ENCODE measurements at regions not wholly inside any gene's neighbourhood (a gene's known extent, or its start where the extent isn't known, plus 50 kb on each side); places are given as distances from the start of the nearest gene placed in this dataset.
"Not testable (repeated sequence)": the region's sequence is repeated elsewhere in the genome, so short reads cannot be mapped to it uniquely, and the experiment has no call there.

GRCh38 chr12:107607464-107608392 is 77.9 kb upstream of the PWP1 start:
- DNase-seq: peak; percentile 17

- not testable (repeated sequence) for DNase-seq
These were observed 76.8 kb upstream of the PWP1 start for GRCh38 chr12:107608779-107609178.

- DNase-seq: no peak
These were observed 75.4 kb upstream of the PWP1 start for GRCh38 chr12:107610021-107610859.

- no peak for DNase-seq
These were observed 73.1 kb upstream of the PWP1 start for GRCh38 chr12:107612508-107612907.

- DNase-seq: no peak
These were observed 68.7 kb upstream of the PWP1 start for GRCh38 chr12:107616941-107617340.

GRCh38 chr12:107618106-107618505 is 67.5 kb upstream of the PWP1 start:
- no peak for DNase-seq

GRCh38 chr12:107619831-107620230 is 65.8 kb upstream of the PWP1 start:
- DNase-seq: no peak

GRCh38 chr12:107622001-107622400 is 63.6 kb upstream of the PWP1 start:
- DNase-seq: no peak

GRCh38 chr12:107624493-107624892 is 61.1 kb upstream of the PWP1 start:
- DNase-seq: no peak

- DNase-seq: no peak
These were observed 53.9 kb upstream of the PWP1 start for GRCh38 chr12:107631715-107632114.

- DNase-seq: no peak
These were observed 53.4 kb upstream of the PWP1 start for GRCh38 chr12:107632246-107632645.

GRCh38 chr12:107634530-107634929 is 51.1 kb upstream of the PWP1 start:
- no peak for DNase-seq

GRCh38 chr12:107635139-107635538 is 50.5 kb upstream of the PWP1 start:
- DNase-seq: no peak
